ENCODE measurements at regions not wholly inside any gene's neighbourhood (a gene's known extent, or its start where the extent isn't known, plus 50 kb on each side); places are given as distances from the start of the nearest gene placed in this dataset.

DNA sequence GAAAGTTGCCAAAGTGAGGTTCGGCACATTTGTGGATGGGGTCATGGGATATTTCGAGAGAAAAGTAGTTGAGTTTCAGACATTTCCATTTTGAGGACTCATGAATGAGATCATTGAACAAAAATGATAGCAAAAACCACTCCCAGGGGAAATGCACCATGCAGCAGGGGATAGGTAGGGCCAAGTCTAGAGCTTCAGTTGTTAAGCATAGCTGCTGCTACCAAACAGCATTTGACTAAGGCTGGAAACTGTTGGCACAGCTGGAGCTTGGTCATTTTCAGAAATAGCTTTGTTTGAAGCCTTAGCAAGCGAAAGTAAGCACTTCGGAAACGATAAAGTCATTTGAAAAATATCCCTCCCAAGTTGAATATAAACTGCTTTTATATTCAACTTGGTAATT lies 431.8 kb downstream of the SOCS6 start:
- H3K9me3 ChIP-seq (ENCODE audit: low read depth, low read length, poor library complexity, severe bottlenecking) = no peaks in the 10 kb centered on the region
- no peaks in the 10 kb centered on the region for H3K36me3 ChIP-seq (ENCODE audit: insufficient read depth, low read length, poor library complexity, severe bottlenecking)
- DNase-seq (ENCODE audit: low spot score) = peak; percentile 32
- intact Hi-C loops (cut with micrococcal nuclease; ENCODE audit: unreplicated experiment) = no loop called here
- no peak overlapping the region for H3K4me3 ChIP-seq (ENCODE audit: low read depth, low read length, poor library complexity, severe bottlenecking)
- TF ChIP-seq EZH2 (IDR thresholded peaks at IDR 0.05; ENCODE audit: borderline replicate concordance, low read depth, low read length, poor library complexity, severe bottlenecking) (no peak), CTCF (conservative IDR thresholded peaks at IDR 0.05; ENCODE audit: low read depth, low read length) (no peak)
- CTCF ChIA-PET = no interaction called here
- POLR2A ChIA-PET (ENCODE audit: low non-redundant PET) = interaction anchor here (0.7 kb wide), 1 partner anchor 14 kb away, joined by 9 read pairs; no protein-coding TSS in a partner anchor
- no peaks in the 10 kb centered on the region for H3K27me3 ChIP-seq (replicated peaks; ENCODE audit: insufficient read depth, low read depth, low read length, poor library complexity)
- peaks cover 11% of the 10 kb centered on the region for H3K4me1 ChIP-seq (ENCODE audit: insufficient read depth, low read length, poor library complexity, severe bottlenecking)
- BruUV-seq (replicated peaks) = no TSS peak
- H3K27ac ChIP-seq (ENCODE audit: low read depth, low read length, poor library complexity, severe bottlenecking) = no peak overlapping the region

GRCh38 chr18:70709720-70710119 lies 420.9 kb downstream of the SOCS6 start:
- Histone ChIP-seq H3K9me3 (ENCODE audit: low read depth, low read length, poor library complexity, severe bottlenecking) (no peaks in the 10 kb centered on the region), H3K27me3 (replicated peaks; ENCODE audit: insufficient read depth, low read depth, low read length, poor library complexity) (no peaks in the 10 kb centered on the region), H3K4me3 (ENCODE audit: low read depth, low read length, poor library complexity, severe bottlenecking) (no peak overlapping the region), H3K4me1 (ENCODE audit: insufficient read depth, low read length, poor library complexity, severe bottlenecking) (peaks cover 30% of the 10 kb centered on the region), H3K36me3 (ENCODE audit: insufficient read depth, low read length, poor library complexity, severe bottlenecking) (no peaks in the 10 kb centered on the region), H3K27ac (ENCODE audit: low read depth, low read length, poor library complexity, severe bottlenecking) (no peak overlapping the region)
- BruUV-seq (replicated peaks) = no TSS peak
- CTCF ChIA-PET = no interaction called here
- POLR2A ChIA-PET (ENCODE audit: low non-redundant PET) = no interaction called here
- intact Hi-C loops (cut with micrococcal nuclease; ENCODE audit: unreplicated experiment) = loop anchor here (5.0 kb wide), 1 partner anchor 68 kb away; no protein-coding TSS in a partner anchor
- DNase-seq (ENCODE audit: low spot score) = no peak
- TF ChIP-seq CTCF (conservative IDR thresholded peaks at IDR 0.05; ENCODE audit: low read depth, low read length) = no peak
- TF ChIP-seq EZH2 (IDR thresholded peaks at IDR 0.05; ENCODE audit: borderline replicate concordance, low read depth, low read length, poor library complexity, severe bottlenecking) = no peak

DNA sequence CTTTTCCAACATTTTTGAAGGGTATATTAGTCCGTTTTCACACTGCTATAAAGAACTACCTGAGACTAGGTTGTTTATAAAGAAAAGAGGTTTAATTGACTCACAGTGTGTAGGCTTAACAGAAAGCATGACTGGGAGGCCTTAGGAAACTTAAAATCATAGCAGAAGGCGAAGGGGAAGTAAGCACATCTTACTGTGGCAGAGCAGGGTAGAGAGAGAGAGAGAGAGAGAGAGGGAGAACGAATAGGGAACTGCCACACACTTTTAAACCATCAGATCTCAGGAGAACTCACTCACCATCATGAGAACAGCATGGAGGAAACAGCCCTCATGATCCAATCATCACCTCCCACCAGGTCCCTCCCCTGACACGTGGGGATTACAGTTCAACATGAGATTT lies 420.3 kb downstream of the SOCS6 start:
- H3K27ac ChIP-seq (ENCODE audit: low read depth, low read length, poor library complexity, severe bottlenecking) = no peak overlapping the region
- no TSS peak for BruUV-seq (replicated peaks)
- no peaks in the 10 kb centered on the region for H3K27me3 ChIP-seq (replicated peaks; ENCODE audit: insufficient read depth, low read depth, low read length, poor library complexity)
- no peak overlapping the region for H3K4me3 ChIP-seq (ENCODE audit: low read depth, low read length, poor library complexity, severe bottlenecking)
- ChIA-PET POLR2A (ENCODE audit: low non-redundant PET) (no interaction called here), CTCF (no interaction called here)
- intact Hi-C loops (cut with micrococcal nuclease; ENCODE audit: unreplicated experiment) = loop anchor here (5.0 kb wide), 1 partner anchor 68 kb away; no protein-coding TSS in a partner anchor
- peaks cover 36% of the 10 kb centered on the region for H3K4me1 ChIP-seq (ENCODE audit: insufficient read depth, low read length, poor library complexity, severe bottlenecking)
- TF ChIP-seq CTCF (conservative IDR thresholded peaks at IDR 0.05; ENCODE audit: low read depth, low read length) (no peak), EZH2 (IDR thresholded peaks at IDR 0.05; ENCODE audit: borderline replicate concordance, low read depth, low read length, poor library complexity, severe bottlenecking) (no peak)
- H3K36me3 ChIP-seq (ENCODE audit: insufficient read depth, low read length, poor library complexity, severe bottlenecking) = no peaks in the 10 kb centered on the region
- DNase-seq (ENCODE audit: low spot score) = no peak
- H3K9me3 ChIP-seq (ENCODE audit: low read depth, low read length, poor library complexity, severe bottlenecking) = no peaks in the 10 kb centered on the region

Measured in A673 (cell line).